AG04450 (cell line): ENCODE measurements at regions not wholly inside any gene's neighbourhood (a gene's known extent, or its start where the extent isn't known, plus 50 kb on each side); places are given as distances from the start of the nearest gene placed in this dataset.

ENCODE experiments used
- CTCF ChIA-PET: fragments of 300-600, 350-600 bp; formaldehyde crosslinking; extraction: SDS; loops from one replicate; lab custom pipeline; 2022; ENCODE audit warnings: antibody characterized with exemption, inconsistent platforms; lab: Charles Lee
- POLR2A ChIA-PET: fragments of 350-600 bp; formaldehyde crosslinking; extraction: SDS; loops from one replicate; lab custom pipeline; 2021; ENCODE audit warnings: antibody characterized with exemption, inconsistent platforms; lab: Yijun Ruan, JAX
- DNase-seq: peaks from one replicate; pipeline ENCODE4 v3.0.0-alpha.2; 2011; ENCODE audit warnings: low read depth, low spot score
- H3K27ac ChIP-seq: one replicate; pipeline ENCODE4 v1.5.1; 2012; ENCODE audit warnings: low read depth, low read length, control low read depth
- H3K27me3 ChIP-seq: one replicate; pipeline ENCODE4 v1.6.0; 2012; ENCODE audit warnings: low read length; ENCODE audit not compliant: control insufficient read depth, insufficient read depth
- H3K4me3 ChIP-seq: 2 replicates; pipeline ENCODE4 v1.5.1; 2011; ENCODE audit warnings: mild to moderate bottlenecking, low read depth, low read length, control low read depth
- H3K9me3 ChIP-seq: 2 replicates; pipeline ENCODE4 v1.5.1; 2012; ENCODE audit warnings: low read length; ENCODE audit not compliant: control insufficient read depth, insufficient read depth
- TF ChIP-seq, protein P1 (sequence below): IDR thresholded peaks from 2 replicates; pipeline ENCODE4 v1.5.1; 2011; ENCODE audit warnings: low read depth, low read length, control low read depth, inconsistent platforms

DNA sequence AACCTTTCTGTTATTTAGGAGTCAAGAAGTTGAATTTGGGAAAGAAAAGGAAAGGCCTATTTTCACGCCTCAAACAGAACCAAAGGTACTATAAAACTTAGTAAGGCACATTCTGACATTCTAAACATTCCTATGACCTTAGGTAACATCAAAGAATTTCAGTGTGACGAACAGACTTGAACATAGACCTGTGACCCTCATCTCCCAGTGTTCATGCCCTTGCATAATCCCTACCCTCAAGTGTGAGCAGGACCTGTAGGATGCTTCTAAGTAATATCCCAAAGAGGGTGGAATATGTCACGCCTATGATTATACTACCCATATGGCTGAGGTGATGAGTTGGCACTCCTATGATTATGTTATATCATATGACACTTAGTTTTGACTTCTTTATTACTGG is 540.9 kb downstream of the KIF4B start:
- POLR2A ChIA-PET, result no interaction called here
- CTCF ChIA-PET, result no interaction called here
- Histone ChIP-seq H3K27me3 (no peaks in the 10 kb centered on the region), H3K9me3 (peaks cover 4% of the 10 kb centered on the region; the same call in 1 of the 2 replicates), H3K4me3 (no peak overlapping the region), H3K27ac (no peak overlapping the region)
- DNase-seq, result no peak
- TF ChIP-seq, protein P1, sequence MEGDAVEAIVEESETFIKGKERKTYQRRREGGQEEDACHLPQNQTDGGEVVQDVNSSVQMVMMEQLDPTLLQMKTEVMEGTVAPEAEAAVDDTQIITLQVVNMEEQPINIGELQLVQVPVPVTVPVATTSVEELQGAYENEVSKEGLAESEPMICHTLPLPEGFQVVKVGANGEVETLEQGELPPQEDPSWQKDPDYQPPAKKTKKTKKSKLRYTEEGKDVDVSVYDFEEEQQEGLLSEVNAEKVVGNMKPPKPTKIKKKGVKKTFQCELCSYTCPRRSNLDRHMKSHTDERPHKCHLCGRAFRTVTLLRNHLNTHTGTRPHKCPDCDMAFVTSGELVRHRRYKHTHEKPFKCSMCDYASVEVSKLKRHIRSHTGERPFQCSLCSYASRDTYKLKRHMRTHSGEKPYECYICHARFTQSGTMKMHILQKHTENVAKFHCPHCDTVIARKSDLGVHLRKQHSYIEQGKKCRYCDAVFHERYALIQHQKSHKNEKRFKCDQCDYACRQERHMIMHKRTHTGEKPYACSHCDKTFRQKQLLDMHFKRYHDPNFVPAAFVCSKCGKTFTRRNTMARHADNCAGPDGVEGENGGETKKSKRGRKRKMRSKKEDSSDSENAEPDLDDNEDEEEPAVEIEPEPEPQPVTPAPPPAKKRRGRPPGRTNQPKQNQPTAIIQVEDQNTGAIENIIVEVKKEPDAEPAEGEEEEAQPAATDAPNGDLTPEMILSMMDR, result no peak

DNA sequence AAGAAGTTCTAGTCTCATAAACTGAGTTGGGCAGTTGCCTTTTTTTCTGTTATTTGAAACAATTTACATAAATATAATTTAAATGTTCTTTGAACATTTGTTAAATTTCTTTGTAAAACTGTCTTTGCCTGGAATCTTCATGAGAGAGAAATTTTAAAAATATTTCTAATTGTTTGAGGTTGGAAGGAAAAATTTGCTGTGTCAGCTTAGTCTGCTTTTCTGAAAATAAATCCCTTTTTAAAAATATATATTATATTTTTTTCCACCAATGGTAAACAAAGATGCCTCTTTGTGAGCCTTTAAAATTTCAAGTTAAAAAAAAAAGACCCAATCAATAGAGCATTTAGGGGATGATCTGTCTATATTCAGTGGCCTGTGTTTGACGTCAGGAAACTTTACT is 542.7 kb downstream of the KIF4B start:
- H3K27ac ChIP-seq, result no peak overlapping the region
- CTCF ChIA-PET, result no interaction called here

DNA sequence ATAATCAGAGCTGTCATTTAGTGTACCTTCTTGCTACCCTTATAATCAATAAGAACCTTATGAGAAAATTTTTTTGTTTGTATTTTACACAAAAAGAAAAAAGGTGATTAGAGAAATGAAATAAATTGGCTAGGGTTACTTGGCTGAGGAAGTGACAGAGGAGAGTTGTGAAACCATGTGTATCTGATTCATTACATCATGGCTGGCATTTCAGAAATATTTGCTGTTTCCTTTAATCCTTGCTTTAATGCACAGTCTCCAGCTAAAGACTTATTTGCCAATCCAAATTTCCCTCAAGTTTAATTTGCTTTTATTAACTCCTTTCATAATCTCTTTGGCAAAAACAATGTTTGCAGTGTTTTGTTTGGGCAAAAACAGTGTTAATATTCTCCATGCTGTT is 543.1 kb downstream of the KIF4B start:
- H3K9me3 ChIP-seq, result peaks cover 4% of the 10 kb centered on the region; the same call in 1 of the 2 replicates
- CTCF ChIA-PET, result no interaction called here

More for the DNA sequence above, 542.7 kb downstream of the KIF4B start:
- H3K4me3 ChIP-seq, result no peak overlapping the region
- H3K9me3 ChIP-seq, result peaks cover 4% of the 10 kb centered on the region; the same call in 1 of the 2 replicates
- no peaks in the 10 kb centered on the region for H3K27me3 ChIP-seq
- no peak for DNase-seq
- POLR2A ChIA-PET, result no interaction called here
- TF ChIP-seq, protein P1, result no peak

DNA sequence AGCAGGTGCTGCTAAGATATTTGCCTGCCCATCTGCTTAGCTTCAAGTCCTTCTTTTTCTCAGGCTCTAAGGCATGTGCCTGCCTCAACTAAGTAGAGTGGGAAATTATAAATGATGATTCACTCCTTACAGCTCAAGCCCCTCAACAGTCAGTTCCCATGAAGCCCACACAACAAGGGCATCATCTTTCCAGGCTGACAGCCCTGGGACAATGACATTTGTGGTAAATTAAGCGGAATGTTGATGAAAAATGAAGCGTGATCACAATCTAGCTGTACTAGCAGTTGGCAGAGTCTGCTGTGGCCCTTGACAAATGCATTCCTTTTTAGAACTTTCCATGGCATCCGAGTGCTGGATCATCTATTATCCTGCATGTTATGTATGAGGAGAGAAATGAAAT is 548.6 kb downstream of the KIF4B start:
- POLR2A ChIA-PET, result no interaction called here
- TF ChIP-seq, protein P1, result no peak
- no peaks in the 10 kb centered on the region for H3K27me3 ChIP-seq
- no peak overlapping the region for H3K4me3 ChIP-seq
- DNase-seq, result no peak
- no peak overlapping the region for H3K27ac ChIP-seq
- CTCF ChIA-PET, result no interaction called here
- H3K9me3 ChIP-seq, result peaks cover 10% of the 10 kb centered on the region

More for the DNA sequence above, 543.1 kb downstream of the KIF4B start:
- Histone ChIP-seq H3K27ac (no peak overlapping the region), H3K27me3 (no peaks in the 10 kb centered on the region), H3K4me3 (no peak overlapping the region)
- DNase-seq, result no peak
- TF ChIP-seq, protein P1, result no peak
- POLR2A ChIA-PET, result no interaction called here

DNA sequence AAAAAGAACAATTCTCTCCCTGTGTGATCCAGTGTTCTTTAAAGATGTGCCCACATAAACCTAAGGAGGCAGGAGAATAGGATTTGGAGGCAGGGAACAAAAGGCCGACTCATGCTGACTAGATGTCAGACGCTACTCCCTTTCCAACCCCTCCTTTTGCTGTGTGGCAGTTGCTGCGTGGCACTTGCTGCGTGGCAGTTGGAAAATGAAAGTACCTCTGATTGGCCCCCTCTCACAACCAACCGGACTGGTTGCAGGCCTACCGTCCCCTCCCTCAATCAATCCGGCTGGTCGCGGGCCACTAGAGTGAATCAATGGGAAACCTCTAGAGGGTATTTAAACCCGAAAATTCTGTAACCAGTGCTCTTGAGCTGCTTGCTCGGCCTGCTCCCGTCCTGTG is 551.0 kb downstream of the KIF4B start:
- DNase-seq, result no peak
- CTCF ChIA-PET, result no interaction called here

More for the DNA sequence above, 551.0 kb downstream of the KIF4B start:
- no peaks in the 10 kb centered on the region for H3K27me3 ChIP-seq
- H3K27ac ChIP-seq, result no peak overlapping the region
- H3K4me3 ChIP-seq, result no peak overlapping the region
- POLR2A ChIA-PET, result no interaction called here
- TF ChIP-seq, protein P1, result no peak
- peaks cover 9% of the 10 kb centered on the region for H3K9me3 ChIP-seq
